ENCODE measurements at regions not wholly inside any gene's neighbourhood (a gene's known extent, or its start where the extent isn't known, plus 50 kb on each side); places are given as distances from the start of the nearest gene placed in this dataset.

DNA sequence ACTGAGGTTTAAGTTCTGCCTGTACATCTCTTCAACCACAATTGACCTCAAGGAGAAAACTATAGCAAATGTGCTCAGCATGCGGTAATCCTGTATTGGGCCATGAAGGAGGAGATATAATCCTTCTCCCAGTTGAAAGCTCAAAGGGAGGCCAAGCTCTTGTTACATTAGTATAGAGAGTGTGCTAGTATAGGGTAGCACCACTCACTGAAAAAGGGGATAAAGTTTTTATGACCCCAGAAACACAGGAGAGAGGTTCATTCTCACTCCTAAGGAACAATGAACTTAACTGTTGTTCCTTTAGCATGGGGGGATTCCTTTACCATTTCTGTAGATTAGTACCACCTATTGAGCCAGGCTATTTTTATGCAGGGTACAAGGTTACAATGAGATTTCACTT is 267.7 kb downstream of the LRRIQ3 start:
- 88 to 96% methylated on average over 1 of the region's 1 CpG for WGBS, 2 donors
- intact Hi-C loops (cut with DNase I; ENCODE audit: low total_unique reads) = no loop called here
- no peaks in the 10 kb centered on the region for H3K27me3 ChIP-seq
- no peaks in the 10 kb centered on the region for H3K4me1 ChIP-seq
- H3K27ac ChIP-seq = no peak overlapping the region
- no peaks in the 10 kb centered on the region for H3K36me3 ChIP-seq (ENCODE audit: low read depth, missing control alignments)
- H3K4me3 ChIP-seq = no peak overlapping the region
- no peak for DNase-seq
- TF ChIP-seq, protein P1, sequence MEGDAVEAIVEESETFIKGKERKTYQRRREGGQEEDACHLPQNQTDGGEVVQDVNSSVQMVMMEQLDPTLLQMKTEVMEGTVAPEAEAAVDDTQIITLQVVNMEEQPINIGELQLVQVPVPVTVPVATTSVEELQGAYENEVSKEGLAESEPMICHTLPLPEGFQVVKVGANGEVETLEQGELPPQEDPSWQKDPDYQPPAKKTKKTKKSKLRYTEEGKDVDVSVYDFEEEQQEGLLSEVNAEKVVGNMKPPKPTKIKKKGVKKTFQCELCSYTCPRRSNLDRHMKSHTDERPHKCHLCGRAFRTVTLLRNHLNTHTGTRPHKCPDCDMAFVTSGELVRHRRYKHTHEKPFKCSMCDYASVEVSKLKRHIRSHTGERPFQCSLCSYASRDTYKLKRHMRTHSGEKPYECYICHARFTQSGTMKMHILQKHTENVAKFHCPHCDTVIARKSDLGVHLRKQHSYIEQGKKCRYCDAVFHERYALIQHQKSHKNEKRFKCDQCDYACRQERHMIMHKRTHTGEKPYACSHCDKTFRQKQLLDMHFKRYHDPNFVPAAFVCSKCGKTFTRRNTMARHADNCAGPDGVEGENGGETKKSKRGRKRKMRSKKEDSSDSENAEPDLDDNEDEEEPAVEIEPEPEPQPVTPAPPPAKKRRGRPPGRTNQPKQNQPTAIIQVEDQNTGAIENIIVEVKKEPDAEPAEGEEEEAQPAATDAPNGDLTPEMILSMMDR (IDR thresholded peaks at IDR 0.05) = no peak
- no peak for TF ChIP-seq POLR2A (IDR thresholded peaks at IDR 0.05)
- no peaks in the 10 kb centered on the region for H3K9me3 ChIP-seq

DNA sequence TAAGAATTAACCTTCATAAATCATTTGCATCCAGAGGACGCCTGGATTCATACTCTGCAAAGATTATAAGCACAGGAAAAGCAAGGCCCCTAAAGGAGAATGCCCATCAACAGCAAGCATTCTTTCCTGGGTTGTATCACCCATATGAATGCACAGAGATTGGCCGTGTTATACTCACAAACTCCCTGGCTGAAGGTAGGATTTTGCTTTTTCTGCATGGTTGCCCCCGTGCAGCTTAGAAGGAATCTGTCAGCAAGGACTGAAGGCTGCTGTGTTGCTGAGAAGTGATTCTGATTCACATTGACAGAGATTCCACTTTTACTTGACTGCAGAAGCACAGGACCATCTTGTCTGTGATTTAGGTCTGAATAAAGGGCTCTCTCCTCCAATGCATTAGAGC is 283.0 kb downstream of the LRRIQ3 start:
- Histone ChIP-seq H3K27ac (no peak overlapping the region), H3K9me3 (no peaks in the 10 kb centered on the region), H3K27me3 (no peaks in the 10 kb centered on the region), H3K4me3 (no peak overlapping the region), H3K4me1 (no peaks in the 10 kb centered on the region), H3K36me3 (ENCODE audit: low read depth, missing control alignments) (no peaks in the 10 kb centered on the region)
- WGBS, 2 donors = 45 to 60% methylated on average over 3 of the region's 3 CpGs
- no peak for TF ChIP-seq POLR2A (IDR thresholded peaks at IDR 0.05)
- TF ChIP-seq, protein P1 (IDR thresholded peaks at IDR 0.05) = no peak
- no peak for DNase-seq
- intact Hi-C loops (cut with DNase I; ENCODE audit: low total_unique reads) = no loop called here

DNA sequence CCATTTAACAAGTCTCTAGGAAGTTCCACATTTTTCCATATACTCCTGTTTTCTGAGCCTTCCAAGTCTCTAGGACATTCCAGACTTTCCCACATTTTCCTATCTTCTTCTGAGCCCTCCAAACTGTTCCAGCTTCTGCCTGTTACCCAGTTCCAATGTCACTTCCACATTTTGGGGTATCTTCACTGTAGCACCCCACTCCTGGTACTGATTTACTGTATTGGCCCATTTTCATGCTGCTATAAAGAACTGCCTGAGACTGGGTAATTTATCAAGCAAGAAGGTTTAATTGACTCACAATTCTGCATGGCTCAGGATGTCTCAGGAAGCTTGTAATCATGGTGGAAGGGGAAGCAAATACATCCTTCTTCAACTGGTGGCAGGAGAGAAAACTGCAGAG is 285.0 kb downstream of the LRRIQ3 start:
- H3K4me1 ChIP-seq = no peaks in the 10 kb centered on the region
- no peak for DNase-seq
- no peak overlapping the region for H3K27ac ChIP-seq
- TF ChIP-seq POLR2A (IDR thresholded peaks at IDR 0.05) = no peak
- no peaks in the 10 kb centered on the region for H3K27me3 ChIP-seq
- no peaks in the 10 kb centered on the region for H3K36me3 ChIP-seq (ENCODE audit: low read depth, missing control alignments)
- no peaks in the 10 kb centered on the region for H3K9me3 ChIP-seq
- intact Hi-C loops (cut with DNase I; ENCODE audit: low total_unique reads) = no loop called here
- no peak overlapping the region for H3K4me3 ChIP-seq

DNA sequence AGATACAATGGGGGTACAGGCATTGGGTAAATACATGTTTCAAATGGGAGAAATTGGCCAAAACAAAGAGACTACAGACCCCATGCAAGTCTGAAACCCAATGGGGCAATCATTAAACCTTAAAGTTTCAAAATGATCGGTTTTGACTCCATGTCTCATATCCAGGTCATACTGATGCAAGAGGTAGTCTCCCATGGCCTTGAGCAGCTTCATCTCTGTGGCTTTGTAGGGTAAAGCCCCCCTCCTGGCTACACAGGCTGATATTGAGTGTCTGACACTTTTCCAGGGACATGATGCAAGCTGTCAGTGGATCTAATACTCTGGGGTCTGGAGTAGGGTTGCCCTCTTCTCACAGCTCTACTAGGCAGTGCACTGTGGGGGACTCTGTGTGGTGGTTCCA is 286.1 kb downstream of the LRRIQ3 start:
- no peak for TF ChIP-seq POLR2A (IDR thresholded peaks at IDR 0.05)
- TF ChIP-seq, protein P1 (IDR thresholded peaks at IDR 0.05) = no peak
- Histone ChIP-seq H3K9me3 (no peaks in the 10 kb centered on the region), H3K27me3 (no peaks in the 10 kb centered on the region), H3K27ac (no peak overlapping the region), H3K4me1 (no peaks in the 10 kb centered on the region), H3K36me3 (ENCODE audit: low read depth, missing control alignments) (no peaks in the 10 kb centered on the region), H3K4me3 (no peak overlapping the region)
- WGBS, 2 donors = 78 to 100% methylated on average over 1 of the region's 1 CpG
- DNase-seq = no peak
- intact Hi-C loops (cut with DNase I; ENCODE audit: low total_unique reads) = no loop called here

DNA sequence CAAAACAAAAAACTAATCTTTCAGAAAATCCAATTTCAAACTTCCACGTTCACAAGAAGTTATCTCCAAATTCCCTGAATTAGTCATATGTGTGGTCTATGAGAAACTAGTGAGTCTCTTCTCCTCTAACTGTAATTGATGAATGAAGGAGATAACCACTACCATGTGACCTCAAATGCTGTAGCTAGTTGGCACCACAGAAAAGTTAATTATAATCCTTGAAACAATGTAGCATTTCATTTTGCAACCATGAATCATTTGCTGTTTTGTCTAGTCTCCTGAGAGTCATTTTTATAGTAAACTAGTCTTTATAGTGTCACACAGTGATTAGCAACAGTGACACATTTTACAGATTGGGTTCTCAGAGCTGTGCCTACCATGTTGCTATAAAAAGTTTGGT is 287.5 kb downstream of the LRRIQ3 start:
- H3K4me1 ChIP-seq = no peaks in the 10 kb centered on the region
- H3K36me3 ChIP-seq (ENCODE audit: low read depth, missing control alignments) = no peaks in the 10 kb centered on the region
- no peak overlapping the region for H3K27ac ChIP-seq
- no peak overlapping the region for H3K4me3 ChIP-seq
- no peaks in the 10 kb centered on the region for H3K9me3 ChIP-seq
- no peak for TF ChIP-seq POLR2A (IDR thresholded peaks at IDR 0.05)
- TF ChIP-seq, protein P1 (IDR thresholded peaks at IDR 0.05) = no peak
- no peak for DNase-seq
- WGBS, 2 donors = 55 to 64% methylated on average over 1 of the region's 1 CpG
- no peaks in the 10 kb centered on the region for H3K27me3 ChIP-seq
- intact Hi-C loops (cut with DNase I; ENCODE audit: low total_unique reads) = no loop called here

Measured in testis (tissue), 2 donors.